Activated T-helper 1 cell treated with anti-CD3 and anti-CD28 coated beads, Interleukin-2, amount 50 U/mL, for 16 hours (primary cell): ENCODE measurements at regions not wholly inside any gene's neighbourhood (a gene's known extent, or its start where the extent isn't known, plus 50 kb on each side); places are given as distances from the start of the nearest gene placed in this dataset.
"Not testable (repeated sequence)": the region's sequence is repeated elsewhere in the genome, so short reads cannot be mapped to it uniquely, and the experiment has no call there.

Source experiments
- DNase-seq, 2 donors: peaks; one replicate each; pipeline ENCODE4 v3.0.0-alpha.2; 2020; ENCODE audit warnings: low read depth in 1 of 2, low spot score in 1 of 2

DNA sequence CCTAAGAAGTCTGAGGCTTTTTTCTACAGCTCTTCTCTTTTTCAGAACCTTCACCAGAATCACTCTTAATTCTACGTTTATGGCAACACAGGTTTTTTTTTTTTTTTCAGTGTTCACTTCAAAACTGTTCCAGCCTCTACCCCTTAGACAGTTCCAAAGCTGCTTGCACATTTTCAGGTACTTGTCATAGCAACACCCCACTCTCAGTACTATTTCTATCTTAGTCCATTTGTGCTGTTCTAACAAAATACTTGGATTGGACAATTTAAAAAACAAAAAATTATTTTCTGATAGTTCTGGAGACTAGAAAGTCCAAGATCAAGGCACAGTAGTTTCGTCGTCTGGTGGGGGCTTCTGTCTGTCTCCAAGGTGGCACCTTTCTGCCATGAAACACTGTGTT lies 340.9 kb upstream of the RPS23 start:
- no peak for DNase-seq

DNA sequence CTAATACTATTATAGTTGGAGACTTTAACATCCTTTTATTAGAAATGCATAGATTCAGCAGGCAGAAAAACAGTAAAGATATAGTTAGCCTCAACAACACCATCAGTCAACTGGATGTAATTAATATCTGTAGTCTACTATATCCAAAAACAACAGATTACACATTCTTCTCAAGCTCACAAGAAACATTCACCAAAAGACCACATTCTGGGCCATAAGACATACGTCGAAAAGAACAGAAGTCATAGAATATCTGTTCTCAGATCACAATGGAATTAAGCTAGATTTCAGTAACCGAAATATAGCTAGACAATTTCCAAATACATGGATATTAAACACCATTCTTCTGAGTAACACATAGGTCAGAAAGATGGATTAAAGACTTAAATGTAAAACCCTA lies 336.6 kb upstream of the RPS23 start:
- no peak for DNase-seq

GRCh38 chr5:82613891-82614290 lies 335.7 kb upstream of the RPS23 start:
- no peak for DNase-seq

DNA sequence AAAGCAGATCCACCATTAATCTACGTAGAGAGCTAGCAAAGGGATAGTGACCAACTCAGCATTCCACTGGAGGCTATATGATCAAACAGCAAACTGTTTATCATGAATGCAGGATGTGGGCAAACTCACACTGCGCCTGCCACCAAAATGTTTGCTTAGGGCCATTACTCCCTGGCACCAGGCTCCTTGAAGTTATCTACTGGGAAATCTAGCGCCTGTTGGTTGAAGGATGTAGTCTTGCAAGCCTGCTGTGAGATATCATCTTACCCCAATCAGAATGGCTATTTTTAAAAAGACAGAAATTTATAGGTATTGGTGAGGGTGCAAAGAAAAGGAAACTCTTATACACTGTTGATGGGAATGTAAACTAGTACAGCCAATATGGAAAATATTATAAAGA lies 332.5 kb upstream of the RPS23 start:
- DNase-seq: no peak

- DNase-seq: no peak
Measured at GRCh38 chr5:82605441-82605973, 327.4 kb upstream of the RPS23 start.

GRCh38 chr5:82603033-82603987 lies 325.2 kb upstream of the RPS23 start:
- no peak for DNase-seq

GRCh38 chr5:82601861-82602260 lies 323.7 kb upstream of the RPS23 start:
- no peak for DNase-seq

GRCh38 chr5:82601077-82601476 lies 322.9 kb upstream of the RPS23 start:
- DNase-seq: no peak

DNA sequence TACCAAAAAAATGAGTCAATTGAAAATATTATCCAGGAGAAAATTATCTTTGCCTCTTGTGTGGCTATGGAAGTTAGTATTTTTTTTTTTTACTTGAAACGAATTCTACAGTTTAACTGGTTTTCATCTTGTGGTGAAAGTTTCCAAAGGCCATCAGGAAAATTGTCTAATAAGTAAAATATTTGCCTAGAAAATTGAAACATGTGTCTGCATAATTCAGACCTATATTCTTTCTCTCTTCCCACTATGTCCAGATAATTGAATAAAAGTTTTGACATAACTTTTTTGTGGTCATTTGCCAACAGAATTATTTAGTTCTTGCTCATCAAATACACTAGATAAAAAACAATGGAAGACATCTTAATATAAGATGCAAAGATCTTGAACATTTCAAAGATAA lies 321.5 kb upstream of the RPS23 start:
- no peak for DNase-seq

GRCh38 chr5:82599030-82599429 lies 320.9 kb upstream of the RPS23 start:
- DNase-seq: no peak

DNA sequence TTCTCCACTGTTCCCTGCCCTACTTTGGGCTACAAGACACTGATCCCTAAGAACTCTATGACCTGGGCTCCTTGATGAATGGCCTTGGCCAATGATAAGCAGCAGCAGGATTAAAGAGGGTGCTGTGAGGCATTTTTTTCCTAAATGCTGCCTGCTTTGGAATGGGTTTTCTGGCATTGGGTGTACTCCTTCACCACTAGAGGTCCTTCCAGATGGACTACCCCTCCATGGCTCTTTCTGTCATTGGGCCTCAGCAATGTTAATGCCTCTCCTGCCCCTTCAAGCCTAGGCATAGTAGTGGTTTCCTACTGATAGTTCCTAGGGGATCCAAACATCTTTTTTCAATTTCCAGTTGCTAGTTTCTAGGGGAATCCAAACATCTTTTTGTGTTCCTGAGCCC lies 319.3 kb upstream of the RPS23 start:
- DNase-seq: no peak

DNA sequence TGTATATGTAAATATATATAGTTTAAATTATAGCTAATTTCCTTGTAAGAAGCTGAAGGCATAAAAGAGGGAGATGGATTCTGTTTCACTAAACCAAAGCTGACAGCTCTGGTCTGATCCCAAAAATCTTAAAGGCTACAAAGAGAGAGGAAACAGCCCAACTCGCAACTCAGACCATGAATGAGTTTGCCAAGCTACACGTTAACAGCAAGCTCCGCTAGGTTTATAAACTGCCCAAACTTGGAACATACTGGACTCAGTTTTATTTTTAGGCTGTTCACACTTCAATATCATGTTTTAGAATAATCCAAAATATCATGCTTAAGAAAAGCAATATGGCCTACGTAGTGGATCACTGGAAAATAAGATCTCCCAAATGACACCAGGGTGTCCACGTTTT lies 318.3 kb upstream of the RPS23 start:
- DNase-seq: no peak

- DNase-seq: no peak
Measured at GRCh38 chr5:82595113-82595512, 317.0 kb upstream of the RPS23 start.

DNA sequence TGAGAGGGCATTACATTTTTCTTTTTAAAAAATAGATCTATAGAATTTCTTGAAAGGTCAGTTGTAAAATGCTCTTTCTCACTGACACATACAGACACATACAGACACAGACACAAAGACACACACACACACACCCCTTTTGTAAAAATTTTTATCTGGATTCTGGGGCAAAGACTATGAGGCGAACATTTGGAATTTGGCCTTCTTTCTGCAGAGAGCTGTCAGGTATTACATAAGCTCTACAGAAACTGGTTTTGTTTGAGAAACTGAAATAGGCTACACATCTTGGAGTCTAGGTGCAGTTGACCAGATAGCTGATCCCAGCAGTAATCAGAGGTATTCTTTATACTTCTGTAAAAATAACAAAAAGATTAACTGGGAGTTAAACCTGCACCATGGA lies 315.9 kb upstream of the RPS23 start:
- DNase-seq: no peak

DNA sequence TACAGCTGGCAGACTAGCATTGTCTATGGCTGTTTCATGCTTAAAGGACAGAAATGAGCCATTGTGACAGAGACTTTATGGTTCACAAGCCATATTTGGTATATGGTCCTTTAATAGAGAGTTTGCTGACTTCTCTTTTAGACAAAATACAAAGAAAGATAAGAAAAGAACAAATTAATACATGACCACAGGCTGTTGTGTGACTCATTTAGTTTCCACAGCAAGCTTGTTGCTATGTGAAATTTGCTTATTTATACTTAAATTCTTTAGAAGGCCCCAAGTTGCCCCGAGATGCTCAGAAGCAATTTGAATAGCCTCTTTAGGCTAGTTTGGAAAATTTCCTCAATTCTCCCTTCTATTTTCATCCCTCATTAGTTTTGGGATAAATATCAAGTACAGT lies 315.3 kb upstream of the RPS23 start:
- no peak for DNase-seq

- no peak for DNase-seq
Measured at GRCh38 chr5:82591021-82591515, 312.9 kb upstream of the RPS23 start.

GRCh38 chr5:82590112-82590511 lies 312.0 kb upstream of the RPS23 start:
- DNase-seq: no peak

DNA sequence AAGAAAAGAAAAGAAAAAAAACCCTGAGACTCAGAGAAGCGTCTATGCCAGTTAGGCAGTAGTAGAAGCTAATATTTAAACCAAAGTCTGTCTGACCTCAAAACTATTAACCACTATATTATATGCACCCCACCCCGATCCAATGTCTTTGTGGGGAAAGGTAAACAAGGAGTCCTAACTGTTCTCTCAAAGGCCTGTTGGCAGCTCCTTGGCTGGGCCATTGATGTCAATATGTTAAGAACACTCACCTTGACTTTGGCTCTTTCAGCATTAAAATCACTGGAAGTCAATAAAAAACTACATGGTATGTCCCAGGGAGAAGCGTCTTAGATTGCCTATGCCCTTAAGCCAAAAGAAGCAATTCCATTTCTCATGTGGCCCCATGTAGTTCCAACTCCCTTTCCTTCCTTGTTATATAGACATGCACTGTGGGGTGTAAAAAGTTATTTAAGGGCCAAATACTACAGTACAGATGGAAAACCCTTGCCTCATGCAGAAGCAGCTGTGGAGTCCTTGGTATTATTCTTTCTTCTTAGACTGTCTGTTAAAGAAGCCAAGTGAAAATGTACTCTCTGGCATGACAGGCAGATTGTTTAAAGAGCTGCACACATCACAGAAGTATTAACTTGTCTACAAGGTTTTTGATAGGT lies 308.6 kb upstream of the RPS23 start:
- no peak for DNase-seq

GRCh38 chr5:82586181-82586580 lies 308.0 kb upstream of the RPS23 start:
- no peak for DNase-seq

- DNase-seq: no peak
Measured at GRCh38 chr5:82584631-82585030, 306.5 kb upstream of the RPS23 start.

DNA sequence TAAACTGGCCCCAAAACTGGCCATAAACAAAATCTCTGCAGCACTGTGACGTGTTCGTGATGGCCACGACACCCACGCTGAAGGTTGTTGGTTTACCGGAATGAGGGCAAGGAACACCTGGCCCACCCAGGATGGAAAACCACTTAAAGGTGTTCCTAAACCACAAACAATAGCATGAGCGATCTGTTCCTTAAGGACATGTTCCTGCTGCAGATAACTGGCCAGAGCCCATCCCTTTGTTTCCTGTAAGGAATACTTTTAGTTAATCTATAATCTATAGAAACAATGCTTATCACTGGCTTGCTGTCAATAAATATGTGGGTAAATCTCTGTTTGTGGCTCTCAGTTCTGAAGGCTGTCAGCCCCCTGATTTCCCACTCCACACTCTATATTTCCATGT lies 305.2 kb upstream of the RPS23 start:
- DNase-seq: not testable (repeated sequence)

DNA sequence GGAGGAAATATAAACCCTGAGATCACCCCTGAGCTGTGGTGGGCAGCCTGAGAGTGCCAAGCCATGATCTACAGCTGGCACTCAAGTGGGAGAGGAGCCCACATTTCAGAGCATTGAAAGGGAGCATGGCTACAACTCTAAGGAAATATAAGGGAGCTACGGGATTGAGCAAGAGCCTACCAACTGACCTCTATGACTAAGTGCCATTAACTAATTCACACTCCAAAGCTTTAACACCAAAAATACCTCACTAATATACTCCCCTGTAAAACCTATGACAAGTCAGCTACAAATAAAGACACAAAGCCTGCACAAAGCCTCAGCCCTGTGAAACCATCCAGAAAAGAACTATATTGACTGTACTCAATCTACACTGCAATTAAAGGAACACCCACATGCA lies 286.8 kb upstream of the RPS23 start:
- DNase-seq: no peak
